HS-27A (cell line): ENCODE measurements at regions not wholly inside any gene's neighbourhood (a gene's known extent, or its start where the extent isn't known, plus 50 kb on each side); places are given as distances from the start of the nearest gene placed in this dataset.
"Not testable (repeated sequence)": the region's sequence is repeated elsewhere in the genome, so short reads cannot be mapped to it uniquely, and the experiment has no call there.

Source experiments
- DNase-seq: peaks from one replicate; pipeline ENCODE4 v3.0.0-alpha.2; 2012; ENCODE audit warnings: low read depth, missing footprints

DNA sequence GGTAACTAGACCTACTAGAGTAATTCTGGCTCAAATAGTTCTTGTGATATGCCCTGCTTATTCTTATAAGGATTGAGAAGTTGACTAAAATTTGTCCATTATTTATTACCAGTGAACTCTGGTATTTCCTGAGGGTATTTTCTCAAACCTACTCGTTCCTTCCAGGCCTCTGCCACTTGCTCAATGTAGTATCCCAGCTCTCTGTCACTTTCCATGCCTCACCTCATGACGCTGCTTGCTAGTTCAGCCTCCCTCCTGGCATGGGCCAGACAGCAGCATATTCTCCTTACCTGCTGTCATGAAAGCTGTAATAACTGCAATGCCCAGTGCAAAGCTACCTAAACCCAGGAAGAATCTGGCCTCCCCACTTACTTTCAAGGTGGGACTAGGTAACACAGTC lies 602.9 kb upstream of the ADAMTS5 start:
- no peak for DNase-seq

DNA sequence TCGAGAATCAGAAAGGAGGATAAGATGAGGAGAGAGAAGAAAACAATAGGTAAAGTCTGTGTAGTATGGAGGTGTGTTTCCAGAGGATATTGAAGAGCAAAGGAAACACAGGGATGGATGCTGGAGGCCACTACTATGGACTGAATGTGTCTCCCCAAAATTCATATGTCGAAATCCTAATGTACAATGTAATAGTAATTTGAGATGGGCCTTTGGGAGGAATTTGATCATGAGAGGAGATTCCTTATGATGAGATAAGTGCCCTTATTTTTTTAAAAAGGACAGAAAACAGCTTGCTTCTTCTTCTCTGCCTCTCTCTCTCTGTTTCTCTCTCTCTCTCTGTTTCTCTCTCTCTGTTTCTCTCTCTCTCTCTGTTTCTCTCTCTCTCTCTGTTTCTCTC lies 602.2 kb upstream of the ADAMTS5 start:
- peak; percentile 61 for DNase-seq

DNA sequence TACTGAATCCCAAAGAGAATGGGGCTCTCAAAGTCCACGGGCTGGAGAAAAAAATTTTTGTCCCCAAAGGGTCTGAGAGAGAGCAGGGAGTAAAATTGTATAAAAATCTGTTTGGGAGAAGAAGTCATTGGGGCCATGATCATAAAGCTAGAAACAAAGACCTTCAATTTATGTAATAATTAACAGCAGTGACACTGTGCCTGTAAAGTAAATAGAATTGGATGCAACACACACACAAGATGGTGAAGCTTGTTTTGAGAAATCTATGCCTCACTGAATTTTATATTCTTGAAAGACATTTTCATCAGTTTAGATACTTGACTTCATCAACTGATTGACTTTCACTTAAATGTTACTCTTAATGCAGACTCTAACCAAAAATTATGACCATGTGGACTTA lies 600.5 kb upstream of the ADAMTS5 start:
- DNase-seq, result no peak

DNA sequence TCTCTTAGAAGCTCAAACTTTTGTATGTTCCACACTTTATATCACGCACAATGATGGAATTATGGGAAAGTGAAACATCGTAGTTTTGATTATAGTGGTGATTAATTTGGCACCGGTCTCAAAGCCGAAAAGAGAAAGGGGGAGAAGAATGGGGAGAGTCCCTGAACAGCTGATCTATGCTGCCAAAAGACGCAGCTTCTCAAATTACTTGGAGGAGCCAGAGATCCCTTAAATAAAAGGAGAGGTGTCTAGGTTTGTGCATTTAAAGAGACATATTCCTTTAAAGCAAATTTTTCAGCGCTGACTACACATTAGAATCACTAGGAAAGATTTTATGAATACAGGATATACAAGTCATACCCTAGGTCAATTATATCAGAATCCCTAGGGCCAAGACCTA lies 599.6 kb upstream of the ADAMTS5 start:
- no peak for DNase-seq

DNA sequence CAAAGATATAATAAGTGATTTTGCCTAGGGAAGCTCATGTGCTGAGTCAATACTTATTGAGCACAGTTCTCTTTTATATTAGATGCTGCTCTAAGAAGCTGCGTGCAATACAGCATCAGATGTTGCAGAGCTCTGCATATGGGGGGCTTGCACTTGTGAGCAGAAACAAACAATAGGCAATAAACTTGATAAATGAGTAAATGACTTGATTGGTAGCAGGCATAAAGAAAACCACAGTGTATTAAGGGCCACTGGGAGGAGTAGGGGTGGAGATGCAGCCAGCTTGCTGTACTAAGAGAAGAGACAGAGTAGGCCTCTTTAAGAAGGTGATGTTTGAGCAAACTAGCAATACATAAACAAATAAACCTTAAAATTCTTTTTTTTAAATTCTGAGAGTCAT lies 598.5 kb upstream of the ADAMTS5 start:
- no peak for DNase-seq

DNA sequence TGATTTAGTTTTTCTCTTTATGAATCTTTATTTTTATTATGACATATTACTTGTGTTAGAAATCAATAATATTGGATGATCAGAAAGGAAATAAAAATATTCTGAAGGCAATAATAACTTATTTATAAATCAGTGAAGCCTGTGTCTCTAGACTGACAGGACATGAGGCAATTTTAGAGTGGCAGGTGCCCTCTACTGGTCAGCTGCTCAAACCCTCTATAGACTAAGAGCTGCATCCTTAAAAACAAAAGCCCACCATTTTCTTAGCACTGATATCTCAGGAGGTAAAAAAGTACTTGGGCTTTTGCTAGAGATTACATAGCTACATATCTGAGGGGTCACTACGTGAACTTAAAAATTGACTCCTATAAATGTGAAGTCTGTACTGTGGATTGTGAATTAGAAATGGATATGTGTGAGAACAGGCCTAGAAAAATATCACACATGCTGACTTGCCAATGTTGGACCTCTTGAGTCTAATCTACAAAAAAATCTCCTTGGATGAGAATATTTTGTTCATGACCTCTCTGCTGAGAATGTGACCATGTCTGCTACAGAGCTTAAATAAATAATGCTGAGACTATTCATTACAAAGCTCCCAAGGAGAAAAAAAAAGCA lies 597.9 kb upstream of the ADAMTS5 start:
- DNase-seq, result peak; percentile 78

DNA sequence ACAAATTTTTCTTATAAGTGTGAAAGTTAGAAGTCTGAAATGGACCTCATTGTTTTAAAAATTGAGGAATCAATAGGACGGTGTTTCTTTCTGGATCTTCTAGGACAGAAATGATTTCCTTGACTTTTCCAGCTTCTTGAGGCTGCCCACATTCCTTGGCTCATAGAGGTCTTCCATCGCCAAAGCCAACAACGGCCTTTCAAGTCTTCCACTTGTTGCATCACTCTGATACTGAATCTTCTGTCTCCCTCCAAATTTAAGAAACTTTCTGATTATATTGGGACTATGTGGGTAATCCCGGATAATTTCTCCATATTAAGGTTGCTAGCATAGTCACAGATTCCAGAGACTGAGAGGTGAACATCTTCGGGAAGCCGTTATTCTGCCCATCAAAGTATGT lies 595.4 kb upstream of the ADAMTS5 start:
- no peak for DNase-seq

DNA sequence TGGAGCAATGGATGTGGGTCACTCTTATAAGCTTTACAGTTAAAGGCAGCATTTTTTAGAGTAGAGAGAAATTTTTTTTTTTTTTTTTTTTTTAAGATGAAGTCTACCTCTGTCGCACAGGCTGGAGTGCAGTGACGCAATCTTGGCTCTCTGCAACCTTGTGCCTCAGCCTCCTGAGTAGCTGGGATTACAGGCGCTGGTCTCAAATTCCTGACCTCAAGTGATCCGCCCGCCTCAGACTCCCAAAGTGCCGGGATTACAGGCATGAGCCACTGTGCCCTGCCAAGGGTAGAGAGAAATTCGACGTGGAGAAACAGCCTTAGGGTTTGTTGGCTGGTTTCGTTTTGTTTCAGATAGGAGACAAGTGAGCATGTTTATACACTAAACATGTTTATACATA lies 594.2 kb upstream of the ADAMTS5 start:
- no peak for DNase-seq

DNA sequence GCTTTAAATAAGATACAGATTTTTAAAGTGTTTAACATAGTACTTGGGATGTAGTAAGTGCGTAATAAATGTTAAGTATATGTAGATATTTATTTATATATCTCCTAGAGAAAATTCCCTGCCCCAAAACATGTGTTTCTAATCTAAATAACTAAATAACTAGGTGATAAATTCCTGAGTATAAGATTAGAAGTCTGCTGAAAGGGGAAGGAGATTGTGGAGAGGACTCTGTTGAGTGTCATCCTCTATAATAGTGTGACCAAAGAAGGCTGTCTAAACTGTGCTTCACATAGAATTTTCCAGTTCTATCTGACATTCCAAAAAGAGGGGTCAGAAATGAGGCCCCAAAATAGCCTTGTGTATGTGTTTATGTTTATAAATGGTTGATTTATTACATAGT lies 590.5 kb upstream of the ADAMTS5 start:
- no peak for DNase-seq

DNA sequence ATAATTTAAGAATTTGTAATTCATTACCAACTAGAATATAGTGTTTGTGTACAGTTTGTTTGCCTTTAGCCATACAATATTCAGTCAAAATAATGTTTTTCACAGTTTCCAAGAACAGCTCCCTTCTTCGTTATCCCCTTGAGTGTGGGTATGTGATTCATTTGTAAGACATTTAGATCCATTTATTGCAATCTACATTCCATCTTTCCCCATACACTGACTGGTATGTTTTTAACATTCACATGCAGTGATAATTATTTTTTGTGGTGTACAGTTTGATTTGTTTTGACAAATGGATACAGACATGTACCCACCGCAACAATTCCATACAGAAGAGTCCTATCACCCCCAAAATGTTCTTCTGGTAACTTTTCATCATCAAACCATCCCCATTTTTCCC lies 589.1 kb upstream of the ADAMTS5 start:
- peak; percentile 82 for DNase-seq

DNA sequence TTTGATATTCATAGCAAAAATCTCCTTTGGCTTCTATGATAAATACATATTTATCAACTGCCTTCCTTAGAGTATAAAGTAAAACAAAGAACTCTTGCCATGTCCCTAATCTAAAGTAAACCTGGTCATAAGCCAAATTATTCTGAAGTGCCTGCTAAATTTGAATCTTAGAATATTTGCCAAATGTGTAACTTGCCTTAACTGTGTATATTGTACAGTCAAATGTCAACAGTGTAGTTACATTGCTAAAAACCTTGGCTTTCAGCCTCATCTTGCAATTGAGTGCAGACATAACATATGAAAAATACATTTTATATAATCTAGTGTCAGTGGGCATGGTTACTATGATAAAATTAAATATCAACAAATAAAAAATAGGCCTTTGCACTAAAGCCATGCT lies 583.4 kb upstream of the ADAMTS5 start:
- no peak for DNase-seq

DNA sequence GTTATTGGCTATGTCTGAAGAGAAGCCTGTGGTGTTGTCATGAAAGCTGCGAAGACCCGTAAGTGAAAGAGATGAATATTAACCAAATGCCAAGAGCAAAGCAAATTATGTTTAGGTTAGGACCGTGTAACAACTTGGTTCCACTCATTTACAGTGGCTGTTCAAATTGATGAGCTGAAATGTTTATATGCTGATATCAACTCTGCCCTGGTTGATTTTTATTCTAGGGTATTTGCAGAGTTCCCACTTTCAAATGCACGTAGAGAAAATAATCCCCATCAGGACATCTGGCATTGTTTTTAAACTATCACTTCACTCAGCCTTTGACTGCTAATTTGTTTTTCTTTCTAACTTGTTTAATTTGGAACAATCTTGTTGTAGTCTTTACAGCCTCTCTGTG lies 581.6 kb upstream of the ADAMTS5 start:
- no peak for DNase-seq

DNA sequence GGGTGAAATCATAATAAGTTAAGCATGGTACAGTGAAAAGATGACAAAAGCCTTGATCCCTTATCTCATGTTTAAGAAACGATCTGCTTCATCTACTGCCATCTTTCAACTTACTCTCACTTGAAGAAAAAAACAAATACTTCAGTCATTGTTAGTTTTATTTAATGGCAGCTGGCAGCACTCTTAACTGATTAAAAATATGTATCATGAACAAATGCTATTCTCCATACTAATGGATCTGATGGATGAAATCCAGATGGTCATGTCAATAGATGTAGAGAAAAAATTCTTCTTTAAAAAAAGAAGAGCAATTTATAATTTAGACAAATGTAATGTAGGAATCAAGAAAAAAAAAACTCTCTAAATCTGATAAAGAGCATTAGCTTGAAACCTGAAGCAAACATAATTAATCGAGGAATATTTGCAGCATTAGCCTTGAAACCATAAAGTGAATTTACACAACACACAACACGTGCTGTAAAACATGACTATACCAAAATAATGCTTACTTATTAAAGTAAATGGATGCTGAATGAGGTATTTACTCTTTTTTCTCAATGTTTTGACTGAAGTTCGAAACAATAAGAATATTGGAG lies 579.0 kb upstream of the ADAMTS5 start:
- no peak for DNase-seq

DNA sequence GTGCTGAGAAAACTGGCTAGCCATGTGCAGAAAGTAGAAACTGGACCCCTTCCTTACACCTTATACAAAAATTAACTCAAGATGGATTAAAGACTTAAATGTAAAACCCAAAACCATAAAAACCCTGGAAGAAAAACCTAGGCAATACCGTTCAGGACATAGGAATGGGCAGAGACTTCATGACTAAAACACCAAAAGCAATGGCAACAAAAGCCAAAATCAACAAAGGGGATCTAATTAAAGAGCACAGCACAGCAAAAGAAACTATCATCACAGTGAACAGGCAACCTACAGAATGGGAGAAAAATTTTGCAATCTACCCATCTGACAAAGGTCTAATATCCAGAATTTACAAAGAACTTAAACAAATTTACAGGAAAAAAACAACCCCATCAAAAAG lies 575.2 kb upstream of the ADAMTS5 start:
- not testable (repeated sequence) for DNase-seq

DNA sequence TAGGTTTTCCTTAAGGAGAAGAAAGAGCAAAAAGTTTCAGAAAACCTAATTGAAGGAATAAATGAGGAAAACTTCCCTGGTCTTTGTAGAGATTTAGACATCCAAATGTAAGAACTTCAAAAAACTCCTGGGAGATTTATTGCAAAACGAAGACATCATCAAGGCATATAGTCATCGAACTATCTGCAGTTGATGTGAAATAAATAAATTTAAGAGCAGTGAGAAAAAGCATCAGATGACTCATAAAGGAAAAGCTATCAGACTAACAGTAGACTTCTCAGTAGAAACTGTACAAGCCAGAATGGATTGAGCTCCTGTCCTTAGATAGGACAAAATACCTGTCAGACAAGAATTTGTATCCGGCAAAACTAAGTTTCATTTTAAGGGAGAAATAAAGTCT lies 569.4 kb upstream of the ADAMTS5 start:
- DNase-seq, result no peak

DNA sequence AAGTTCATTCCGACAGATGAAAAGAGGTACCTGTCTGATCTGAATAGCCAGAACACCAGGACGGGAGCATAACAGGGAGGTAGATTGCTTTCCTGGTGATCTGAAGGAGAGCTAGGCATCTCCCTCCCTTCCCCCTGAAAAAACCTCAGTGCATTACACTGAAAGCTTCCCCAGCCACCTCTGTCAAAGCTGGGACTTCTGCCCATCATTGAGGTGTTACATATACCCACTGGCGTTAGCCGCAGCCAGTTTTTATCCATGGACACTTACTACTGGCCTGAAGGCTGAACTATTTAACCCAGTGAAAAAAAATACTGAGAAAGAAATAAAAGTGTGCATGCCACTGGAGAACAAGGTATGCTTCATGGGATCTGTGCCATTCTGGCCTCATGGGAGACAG lies 568.3 kb upstream of the ADAMTS5 start:
- DNase-seq, result no peak

DNA sequence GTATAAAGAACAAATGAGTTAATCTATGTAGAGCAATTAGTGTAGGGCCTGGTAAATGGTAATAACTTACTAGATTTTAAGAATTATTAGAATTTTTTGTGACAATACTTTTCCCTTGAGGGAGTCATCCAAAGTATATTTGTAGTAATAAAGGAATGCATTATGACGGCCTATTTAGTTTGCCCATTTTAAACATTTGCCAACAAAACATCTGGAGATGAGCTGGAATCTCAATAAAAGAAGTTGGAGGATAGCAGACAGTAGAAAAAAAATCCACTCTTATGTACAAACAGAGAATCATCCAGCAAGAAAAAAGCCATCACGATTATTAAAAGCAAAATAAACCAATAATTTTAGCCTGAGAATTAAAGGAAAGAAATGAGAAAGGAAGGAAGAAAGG lies 567.3 kb upstream of the ADAMTS5 start:
- DNase-seq, result no peak

DNA sequence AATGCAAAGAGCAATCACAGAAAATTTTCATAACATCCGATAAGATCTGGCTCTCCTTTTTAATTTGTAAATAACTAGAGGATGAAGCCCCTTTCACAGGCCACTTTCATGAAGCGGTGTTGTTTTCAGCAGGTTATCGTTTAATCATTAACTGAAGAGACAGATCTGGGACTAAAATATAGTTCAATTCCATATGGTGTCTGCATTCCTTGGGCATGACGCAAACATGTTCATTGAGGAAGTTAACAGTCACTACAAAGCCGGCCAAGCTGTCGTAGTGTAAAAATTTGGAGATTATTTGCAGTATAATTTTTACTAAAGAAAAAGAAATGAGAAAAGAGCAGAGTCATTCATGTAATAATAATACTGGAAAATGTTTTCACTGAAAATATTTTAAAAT lies 565.2 kb upstream of the ADAMTS5 start:
- DNase-seq, result no peak

DNA sequence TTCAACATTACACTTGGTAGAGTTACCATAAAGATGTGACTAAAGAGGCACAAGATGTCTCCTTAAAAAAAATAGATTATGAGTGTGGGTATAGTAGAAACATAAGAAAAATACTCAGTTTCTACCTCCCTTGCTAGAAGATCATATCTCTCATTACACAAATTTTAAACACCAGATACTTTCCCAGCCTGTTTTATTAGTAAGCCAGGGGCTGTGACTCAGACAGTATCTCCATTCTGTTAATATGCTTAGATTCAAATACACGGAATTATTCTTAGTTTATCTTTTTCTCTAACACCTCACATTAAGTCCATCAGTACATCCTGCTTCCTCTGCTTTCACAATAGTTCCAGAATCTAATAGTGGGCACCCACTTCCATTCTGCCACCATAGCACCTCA lies 561.8 kb upstream of the ADAMTS5 start:
- no peak for DNase-seq

DNA sequence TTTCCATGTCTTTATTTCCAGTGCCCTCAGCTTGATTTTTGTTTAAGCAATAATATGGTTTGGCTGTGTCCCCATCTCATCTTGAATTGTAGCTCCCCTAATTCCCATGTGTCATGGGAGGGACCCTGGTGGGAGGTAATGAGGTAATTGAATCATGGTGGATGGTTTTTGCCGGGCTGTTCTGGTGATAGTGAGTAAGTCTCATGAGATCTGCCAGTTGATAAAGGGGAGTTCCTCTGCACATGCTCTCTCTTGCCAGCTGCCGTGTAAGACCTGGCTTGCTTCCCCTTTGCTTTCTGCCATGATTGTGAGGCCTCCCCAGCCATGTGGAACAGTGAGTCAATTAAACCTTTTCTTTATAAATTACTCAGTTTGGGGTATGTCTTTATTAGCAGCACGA lies 559.6 kb upstream of the ADAMTS5 start:
- DNase-seq, result no peak

DNA sequence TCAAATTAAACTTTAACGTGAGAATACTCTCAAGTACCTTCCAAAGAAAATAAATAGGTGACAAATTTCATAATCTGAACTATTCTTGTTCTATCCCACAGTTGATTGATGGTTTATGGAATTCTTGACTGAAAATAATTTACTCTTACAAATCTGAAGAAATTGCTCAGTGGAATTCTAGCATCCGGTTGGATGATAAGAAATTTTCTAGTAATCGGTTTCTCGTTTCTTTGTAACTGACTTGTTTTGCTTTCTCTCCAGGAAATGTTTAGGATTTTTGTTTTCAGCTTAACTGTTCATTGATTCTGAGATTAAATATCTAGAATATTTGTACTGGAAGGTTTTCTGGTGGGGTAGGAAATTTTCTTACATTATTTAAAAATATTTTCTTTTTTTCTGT lies 558.9 kb upstream of the ADAMTS5 start:
- peak; percentile 51 for DNase-seq

DNA sequence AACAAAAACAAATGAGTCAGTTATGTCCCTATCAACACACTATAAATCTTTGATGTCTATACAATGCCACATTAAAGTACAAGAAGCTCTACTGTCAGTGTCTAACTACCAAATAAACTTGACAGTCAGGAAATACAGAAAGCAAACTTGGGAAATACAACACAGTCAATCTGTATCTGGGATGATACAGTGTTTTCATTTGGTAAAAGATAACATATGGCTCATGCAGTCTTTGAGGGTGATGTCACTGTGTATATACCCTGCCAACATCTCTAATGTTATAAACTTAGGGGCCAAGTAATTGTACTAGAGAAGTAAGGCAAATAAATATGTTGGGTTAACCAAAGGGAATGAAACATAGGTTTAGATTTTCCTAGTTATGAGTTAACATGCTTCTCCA lies 552.5 kb upstream of the ADAMTS5 start:
- DNase-seq, result peak; percentile 73

DNA sequence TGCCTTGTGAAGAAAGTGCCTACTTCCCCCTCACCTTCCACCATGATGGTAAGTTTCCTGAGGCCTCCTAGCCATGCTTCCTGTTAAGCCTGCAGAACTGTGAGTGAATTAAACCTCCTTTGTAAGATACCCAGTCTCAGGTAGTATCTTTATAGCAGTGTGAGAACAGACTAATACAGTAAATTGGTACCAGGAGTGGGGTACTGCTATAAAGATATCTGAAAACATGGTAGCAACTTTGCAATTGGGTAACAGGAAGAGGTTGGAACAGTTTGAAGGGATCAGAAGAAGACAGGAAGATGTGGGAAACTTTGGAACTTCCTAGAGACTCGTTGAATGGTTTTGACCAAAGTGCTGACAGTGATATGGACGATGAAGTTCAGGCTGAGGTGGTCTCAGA lies 550.3 kb upstream of the ADAMTS5 start:
- DNase-seq, result not testable (repeated sequence)

DNA sequence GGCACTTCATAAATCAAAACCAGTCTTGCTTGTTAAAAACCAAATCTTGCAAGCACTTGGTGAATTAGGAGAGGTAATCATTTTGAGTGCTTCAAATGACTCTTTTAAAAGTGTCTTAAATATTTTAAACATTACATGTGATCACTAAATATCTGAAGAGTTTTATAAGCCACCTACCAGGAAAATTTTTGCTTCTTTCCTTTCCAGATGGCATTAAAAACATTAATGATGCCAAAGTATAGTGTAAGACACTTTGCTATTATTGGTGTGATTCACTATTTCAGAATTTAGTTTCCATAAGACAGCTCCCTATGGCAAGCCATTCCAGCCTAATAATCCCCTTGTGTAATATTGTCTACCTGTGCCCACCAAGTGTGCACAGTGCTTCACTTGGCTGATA lies 548.8 kb upstream of the ADAMTS5 start:
- no peak for DNase-seq

DNA sequence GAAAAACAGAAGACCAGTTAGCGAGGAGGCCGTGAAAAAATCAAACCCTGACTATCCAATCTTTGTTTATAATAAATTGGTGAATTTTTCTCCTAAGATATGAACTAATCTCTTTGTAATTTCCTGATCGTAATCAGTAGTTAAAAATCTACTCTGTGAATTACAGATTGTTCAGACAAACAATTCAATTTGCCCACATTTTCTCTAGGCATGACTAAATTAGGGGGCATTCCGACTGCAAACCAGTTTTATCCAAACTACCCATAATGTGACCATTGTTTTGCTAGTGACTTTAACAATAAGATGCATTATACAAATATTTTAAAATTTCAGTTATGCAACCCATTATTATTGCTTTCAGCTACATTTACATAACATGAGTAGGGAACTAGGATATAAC lies 546.9 kb upstream of the ADAMTS5 start:
- DNase-seq, result no peak
